ENCODE measurements at regions not wholly inside any gene's neighbourhood (a gene's known extent, or its start where the extent isn't known, plus 50 kb on each side); places are given as distances from the start of the nearest gene placed in this dataset.
A peak's percentile ranks its signal among the peaks of the same experiment; 100 is the strongest.

GRCh38 chr1:228961511-228961910 lies 226.2 kb downstream of the RHOU start:
- Histone ChIP-seq H3K4me3 (ENCODE audit: insufficient read depth in 1 of 2, low read depth in 1 of 2, low read length in 2 of 2) (no peak overlapping the region), H3K4me1 (ENCODE audit: control insufficient read depth, insufficient read depth, low read depth, low read length) (peaks cover 6% of the 10 kb centered on the region), H3K9ac (ENCODE audit: low read length) (no peak overlapping the region), H2BK12ac (ENCODE audit: low read length in 2 of 2) (peak overlapping the region; percentile 28 to 71), H3K14ac (ENCODE audit: low read length in 2 of 2) (no peak overlapping the region), H2BK120ac (ENCODE audit: low read depth, low read length) (no peak overlapping the region), H3K23ac (ENCODE audit: low read length in 2 of 2) (no peak overlapping the region), H4K8ac (ENCODE audit: low read length) (no peak overlapping the region), H2BK15ac (ENCODE audit: low read depth, poor library complexity, severe bottlenecking) (no peak overlapping the region), H2BK5ac (ENCODE audit: low read depth, low read length, poor library complexity, severe bottlenecking) (no peak overlapping the region), H3K9me3 (ENCODE audit: control insufficient read depth, low read length) (no peaks in the 10 kb centered on the region), H3K4me2 (ENCODE audit: low read length, poor library complexity, severe bottlenecking) (no peak overlapping the region), H4K91ac (ENCODE audit: low read length) (no peak overlapping the region), H2AK5ac (ENCODE audit: low read length, severe bottlenecking) (peak overlapping the region; percentile 55), H3K4ac (ENCODE audit: low read depth in 1 of 2, low read length in 2 of 2) (peak overlapping the region in 1 of 2 experiments; percentile 26), H3K27ac (ENCODE audit: low read length, poor library complexity, severe bottlenecking) (no peak overlapping the region), H3K27me3 (ENCODE audit: control insufficient read depth in 1 of 2, insufficient read depth in 1 of 2, low read length in 2 of 2) (no peaks in the 10 kb centered on the region), H3K36me3 (ENCODE audit: control insufficient read depth in 1 of 2, insufficient read depth in 2 of 2, low read depth in 1 of 2, low read length in 2 of 2) (no peaks in the 10 kb centered on the region), H2AFZ (ENCODE audit: low read depth, low read length) (no peak overlapping the region), H3K79me1 (replicated peaks; ENCODE audit: low read length, poor library complexity, severe bottlenecking) (no peaks in the 10 kb centered on the region), H3K18ac (ENCODE audit: low read depth in 1 of 2, low read length in 2 of 2) (peak overlapping the region in 1 of 2 experiments; percentile 34)
- WGBS: 96% methylated on average over 6 of the region's 6 CpGs
- no peak for DNase-seq

DNA sequence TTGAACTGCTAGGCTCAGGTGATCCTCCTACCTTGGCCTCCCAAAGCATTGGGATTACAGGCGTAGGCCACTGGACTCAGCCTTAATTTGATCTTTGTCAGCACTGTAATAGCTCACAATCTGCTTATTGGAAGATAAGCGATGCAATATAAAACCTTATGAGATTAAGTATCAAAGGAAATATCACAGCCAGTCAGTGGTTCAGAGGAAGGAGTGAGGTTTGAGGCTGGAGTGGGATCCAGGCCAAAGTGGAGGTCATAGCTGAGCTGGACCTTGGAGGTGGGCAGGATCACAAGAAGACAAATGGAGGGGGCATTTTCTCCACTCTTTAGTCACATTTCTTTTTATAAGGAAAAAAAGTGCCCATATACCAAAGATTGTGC lies 228.5 kb downstream of the RHOU start:
- H3K9ac ChIP-seq (ENCODE audit: low read length): peak overlapping the region; percentile 73
- peak overlapping the region; percentile 7 for H2BK15ac ChIP-seq (ENCODE audit: low read depth, poor library complexity, severe bottlenecking)
- DNase-seq: no peak
- H2BK120ac ChIP-seq (ENCODE audit: low read depth, low read length): peak overlapping the region; percentile 61
- H3K14ac ChIP-seq (ENCODE audit: low read length in 2 of 2): no peak overlapping the region
- H2BK12ac ChIP-seq (ENCODE audit: low read length in 2 of 2): peak overlapping the region; percentile 45 to 99
- peak overlapping the region; percentile 77 for H3K27ac ChIP-seq (ENCODE audit: low read length, poor library complexity, severe bottlenecking)
- peak overlapping the region; percentile 31 to 77 for H3K4ac ChIP-seq (ENCODE audit: low read depth in 1 of 2, low read length in 2 of 2)
- no peak overlapping the region for H2AFZ ChIP-seq (ENCODE audit: low read depth, low read length)
- H3K36me3 ChIP-seq (ENCODE audit: control insufficient read depth in 1 of 2, insufficient read depth in 2 of 2, low read depth in 1 of 2, low read length in 2 of 2): no peaks in the 10 kb centered on the region
- peaks cover 6% of the 10 kb centered on the region for H3K4me1 ChIP-seq (ENCODE audit: control insufficient read depth, insufficient read depth, low read depth, low read length)
- no peaks in the 10 kb centered on the region for H3K9me3 ChIP-seq (ENCODE audit: control insufficient read depth, low read length)
- H3K23ac ChIP-seq (ENCODE audit: low read length in 2 of 2): no peak overlapping the region
- no peaks in the 10 kb centered on the region for H3K79me1 ChIP-seq (replicated peaks; ENCODE audit: low read length, poor library complexity, severe bottlenecking)
- H3K18ac ChIP-seq (ENCODE audit: low read depth in 1 of 2, low read length in 2 of 2): peak overlapping the region in 1 of 2 experiments; percentile 98
- peak overlapping the region; percentile 88 for H4K91ac ChIP-seq (ENCODE audit: low read length)
- no peak overlapping the region for H2BK5ac ChIP-seq (ENCODE audit: low read depth, low read length, poor library complexity, severe bottlenecking)
- no peaks in the 10 kb centered on the region for H3K27me3 ChIP-seq (ENCODE audit: control insufficient read depth in 1 of 2, insufficient read depth in 1 of 2, low read length in 2 of 2)
- H2AK5ac ChIP-seq (ENCODE audit: low read length, severe bottlenecking): no peak overlapping the region
- H3K4me3 ChIP-seq (ENCODE audit: insufficient read depth in 1 of 2, low read depth in 1 of 2, low read length in 2 of 2): no peak overlapping the region
- H4K8ac ChIP-seq (ENCODE audit: low read length): peak overlapping the region; percentile 88
- no peak overlapping the region for H3K4me2 ChIP-seq (ENCODE audit: low read length, poor library complexity, severe bottlenecking)
- WGBS: 60% methylated on average over 2 of the region's 2 CpGs

DNA sequence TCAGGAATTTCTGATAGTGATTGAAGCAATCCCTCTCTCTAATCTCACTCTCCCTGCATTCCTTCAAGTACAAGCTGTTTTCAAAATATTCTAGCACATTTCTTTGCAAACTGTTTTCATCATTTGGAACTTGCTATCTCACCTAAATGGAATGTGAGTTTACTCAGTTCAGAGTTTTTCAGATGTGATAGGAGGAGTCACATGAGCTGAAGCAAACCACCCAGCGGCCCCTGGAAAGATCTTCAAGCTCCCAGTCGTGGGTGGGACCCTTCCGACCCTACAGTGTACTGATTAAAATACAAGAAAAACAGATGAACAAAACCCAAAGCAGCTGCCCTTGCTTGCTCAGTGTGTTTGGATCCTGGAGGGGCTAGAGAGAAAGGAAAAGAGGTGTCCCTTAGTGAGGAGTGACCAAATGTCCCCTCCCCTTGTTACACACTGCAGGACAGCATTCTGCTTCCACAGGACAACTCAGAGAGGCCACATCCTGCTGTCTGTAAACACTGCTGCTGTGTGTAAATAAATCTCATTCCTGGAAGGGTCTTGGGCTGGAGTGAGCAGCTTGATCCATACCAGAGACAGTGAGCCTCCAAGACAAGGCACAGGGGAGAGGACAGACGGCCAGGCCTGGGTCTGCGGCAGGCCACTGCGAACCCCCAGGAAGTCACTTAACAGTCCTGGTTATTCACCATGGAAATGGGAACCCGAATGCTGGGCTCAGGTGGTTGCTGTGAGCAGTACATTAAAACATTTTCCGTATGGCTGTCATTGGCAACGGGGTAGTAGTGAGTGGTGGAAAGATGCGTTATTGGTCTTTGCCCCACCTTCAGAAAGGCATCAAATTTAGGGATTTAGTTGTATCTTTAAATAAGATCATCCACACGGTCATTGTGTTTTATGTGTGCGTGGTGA lies 229.2 kb downstream of the RHOU start:
- no peak overlapping the region for H2BK15ac ChIP-seq (ENCODE audit: low read depth, poor library complexity, severe bottlenecking)
- peak overlapping the region; percentile 3 for H4K91ac ChIP-seq (ENCODE audit: low read length)
- peak overlapping the region; percentile 22 for H2BK120ac ChIP-seq (ENCODE audit: low read depth, low read length)
- peak overlapping the region; percentile 77 for H3K27ac ChIP-seq (ENCODE audit: low read length, poor library complexity, severe bottlenecking)
- 12% methylated on average over 7 of the region's 12 CpGs for WGBS
- H2BK12ac ChIP-seq (ENCODE audit: low read length in 2 of 2): peak overlapping the region; percentile 49 to 79
- H3K23ac ChIP-seq (ENCODE audit: low read length in 2 of 2): no peak overlapping the region
- H2BK5ac ChIP-seq (ENCODE audit: low read depth, low read length, poor library complexity, severe bottlenecking): no peak overlapping the region
- peak overlapping the region; percentile 56 to 59 for H3K4ac ChIP-seq (ENCODE audit: low read depth in 1 of 2, low read length in 2 of 2)
- peak overlapping the region; percentile 57 for H2AK5ac ChIP-seq (ENCODE audit: low read length, severe bottlenecking)
- H3K9me3 ChIP-seq (ENCODE audit: control insufficient read depth, low read length): no peaks in the 10 kb centered on the region
- peak overlapping the region; percentile 6 for H3K4me2 ChIP-seq (ENCODE audit: low read length, poor library complexity, severe bottlenecking)
- peak overlapping the region; percentile 73 for H3K9ac ChIP-seq (ENCODE audit: low read length)
- no peak overlapping the region for H2AFZ ChIP-seq (ENCODE audit: low read depth, low read length)
- peak overlapping the region; percentile 71 for H3K18ac ChIP-seq (ENCODE audit: low read depth in 1 of 2, low read length in 2 of 2)
- H3K27me3 ChIP-seq (ENCODE audit: control insufficient read depth in 1 of 2, insufficient read depth in 1 of 2, low read length in 2 of 2): no peaks in the 10 kb centered on the region
- H3K14ac ChIP-seq (ENCODE audit: low read length in 2 of 2): no peak overlapping the region
- no peaks in the 10 kb centered on the region for H3K36me3 ChIP-seq (ENCODE audit: control insufficient read depth in 1 of 2, insufficient read depth in 2 of 2, low read depth in 1 of 2, low read length in 2 of 2)
- DNase-seq: peak; percentile 85
- no peak overlapping the region for H3K4me3 ChIP-seq (ENCODE audit: insufficient read depth in 1 of 2, low read depth in 1 of 2, low read length in 2 of 2)
- no peaks in the 10 kb centered on the region for H3K79me1 ChIP-seq (replicated peaks; ENCODE audit: low read length, poor library complexity, severe bottlenecking)
- peak overlapping the region; percentile 41 for H4K8ac ChIP-seq (ENCODE audit: low read length)
- peaks cover 6% of the 10 kb centered on the region for H3K4me1 ChIP-seq (ENCODE audit: control insufficient read depth, insufficient read depth, low read depth, low read length)

DNA sequence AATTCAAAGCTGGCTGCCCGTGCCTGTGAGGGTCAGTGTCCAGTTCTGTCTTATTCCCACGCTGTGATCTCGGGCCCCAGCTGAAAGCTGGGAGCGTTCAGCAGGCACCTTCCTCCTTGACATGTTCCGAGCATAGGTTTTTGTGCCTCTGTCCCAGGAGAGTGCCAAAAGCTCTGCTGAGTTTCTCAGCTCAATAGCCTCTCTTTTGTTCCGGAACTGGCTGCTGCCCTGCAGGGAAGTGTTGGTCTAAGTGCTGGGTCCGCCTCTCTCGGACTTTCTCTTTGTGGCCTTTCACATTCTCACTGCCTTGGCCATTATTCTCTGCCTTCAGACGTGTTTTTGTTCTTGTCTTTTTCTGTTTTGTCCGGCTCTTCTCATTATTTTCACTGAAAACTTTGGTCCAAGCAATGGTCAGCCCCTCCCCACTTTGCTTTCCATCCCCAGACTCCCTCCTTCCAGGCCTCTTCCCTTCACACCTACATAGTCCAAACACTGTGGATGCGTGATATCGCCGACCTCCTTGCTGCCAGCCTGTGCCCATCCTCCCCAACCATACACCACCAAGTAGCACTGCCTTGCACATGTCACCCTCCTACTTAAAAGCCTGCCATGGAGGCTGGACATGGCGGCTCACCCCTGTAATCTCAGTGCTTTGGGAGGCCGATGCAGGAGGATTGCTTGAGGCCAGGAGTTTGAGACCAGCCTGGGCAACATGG lies 233.8 kb downstream of the RHOU start:
- Histone ChIP-seq H2AK5ac (ENCODE audit: low read length, severe bottlenecking) (no peak overlapping the region), H2BK12ac (ENCODE audit: low read length in 2 of 2) (peak overlapping the region in 1 of 2 experiments; percentile 7), H3K4ac (ENCODE audit: low read depth in 1 of 2, low read length in 2 of 2) (peak overlapping the region in 1 of 2 experiments; percentile 63), H3K4me2 (ENCODE audit: low read length, poor library complexity, severe bottlenecking) (no peak overlapping the region), H3K4me3 (ENCODE audit: insufficient read depth in 1 of 2, low read depth in 1 of 2, low read length in 2 of 2) (no peak overlapping the region), H3K9ac (ENCODE audit: low read length) (no peak overlapping the region), H3K27ac (ENCODE audit: low read length, poor library complexity, severe bottlenecking) (no peak overlapping the region), H2BK5ac (ENCODE audit: low read depth, low read length, poor library complexity, severe bottlenecking) (no peak overlapping the region), H4K8ac (ENCODE audit: low read length) (no peak overlapping the region), H3K36me3 (ENCODE audit: control insufficient read depth in 1 of 2, insufficient read depth in 2 of 2, low read depth in 1 of 2, low read length in 2 of 2) (no peaks in the 10 kb centered on the region), H3K23ac (ENCODE audit: low read length in 2 of 2) (no peak overlapping the region), H3K14ac (ENCODE audit: low read length in 2 of 2) (no peak overlapping the region), H2BK15ac (ENCODE audit: low read depth, poor library complexity, severe bottlenecking) (peak overlapping the region; percentile 29), H3K27me3 (ENCODE audit: control insufficient read depth in 1 of 2, insufficient read depth in 1 of 2, low read length in 2 of 2) (no peaks in the 10 kb centered on the region), H3K18ac (ENCODE audit: low read depth in 1 of 2, low read length in 2 of 2) (peak overlapping the region in 1 of 2 experiments; percentile 74), H3K4me1 (ENCODE audit: control insufficient read depth, insufficient read depth, low read depth, low read length) (peaks cover 5% of the 10 kb centered on the region), H2AFZ (ENCODE audit: low read depth, low read length) (no peak overlapping the region), H2BK120ac (ENCODE audit: low read depth, low read length) (no peak overlapping the region), H3K79me1 (replicated peaks; ENCODE audit: low read length, poor library complexity, severe bottlenecking) (no peaks in the 10 kb centered on the region), H3K9me3 (ENCODE audit: control insufficient read depth, low read length) (no peaks in the 10 kb centered on the region), H4K91ac (ENCODE audit: low read length) (peak overlapping the region; percentile 62)
- no peak for DNase-seq
- 80% methylated on average over 15 of the region's 15 CpGs for WGBS
